SK-N-SH (cell line): ENCODE measurements at regions not wholly inside any gene's neighbourhood (a gene's known extent, or its start where the extent isn't known, plus 50 kb on each side); places are given as distances from the start of the nearest gene placed in this dataset.

Experiments used
- CTCF ChIA-PET: fragments of 300-600, 350-600 bp; formaldehyde crosslinking; extraction: SDS; loops from one replicate; lab custom pipeline; 2021; lab: Yijun Ruan, JAX
- POLR2A ChIA-PET: fragments of 350-600 bp; sonication (Branson Sonifier 250); formaldehyde crosslinking; extraction: SDS; loops from one replicate; lab custom pipeline; 2020; ENCODE audit warnings: antibody characterized with exemption, inconsistent platforms; lab: Yijun Ruan, JAX
- DNase-seq: peaks from one replicate; pipeline ENCODE4 v3.0.0; 2012
- H2AFZ ChIP-seq: fragments of 200-600 bp; sonication (generic); 2 replicates; pipeline ENCODE4 v1.8.1; 2016; ENCODE audit warnings: antibody characterized with exemption, mild to moderate bottlenecking, low read depth
- H3F3A ChIP-seq: fragments of 200-600 bp; sonication (generic); replicated peaks from 2 replicates; pipeline ENCODE3; 2016; ENCODE audit warnings: antibody characterized with exemption, mild to moderate bottlenecking; ENCODE audit not compliant: insufficient read depth
- H3K27ac ChIP-seq, 2 experiments: fragments of 200-500 bp in 1 of 2; fragments of 200-600 bp in 1 of 2; sonication (Bioruptor generic) in 1 of 2; sonication (generic), shearing (Covaris generic) in 1 of 2; 2 replicates each; pipeline versions ENCODE4 v1.5.1 to v1.6.1; 2014 to 2016; ENCODE audit warnings: low read depth in 2 of 2, inconsistent platforms in 1 of 2, low read length in 1 of 2, mild to moderate bottlenecking in 1 of 2, mixed read lengths in 1 of 2
- H3K27me3 ChIP-seq: fragments of 200-600 bp; sonication (generic), shearing (Covaris generic); 2 replicates; pipeline ENCODE4 v1.6.1; 2016; ENCODE audit warnings: mixed run types; ENCODE audit not compliant: insufficient read depth
- H3K36me3 ChIP-seq, 2 experiments: fragments of 200-500 bp in 1 of 2; fragments of 200-600 bp in 1 of 2; sonication (Bioruptor generic) in 1 of 2; sonication (generic) in 1 of 2; replicated peaks in 1 of 2; 2 replicates each; pipeline versions ENCODE3 to v1.5.1; 2014 to 2016; ENCODE audit warnings: low read length in 1 of 2, mild to moderate bottlenecking in 1 of 2; ENCODE audit not compliant: insufficient read depth in 2 of 2, control insufficient read depth in 1 of 2
- H3K4me1 ChIP-seq, 2 experiments: fragments of 200-500 bp in 1 of 2; fragments of 200-600 bp in 1 of 2; sonication (Bioruptor generic) in 1 of 2; sonication (generic), shearing (Covaris generic) in 1 of 2; 2 replicates each; pipeline versions ENCODE4 v1.5.1 to v1.6.1; 2014 to 2016; ENCODE audit warnings: low read depth in 1 of 2, low read length in 1 of 2, mixed run types in 1 of 2; ENCODE audit not compliant: insufficient read depth in 2 of 2, control insufficient read depth in 1 of 2
- H3K4me2 ChIP-seq: fragments of 200-600 bp; sonication (generic), shearing (Covaris generic); 2 replicates; pipeline ENCODE4 v1.6.1; 2017; ENCODE audit warnings: mixed run types
- H3K4me3 ChIP-seq, 2 experiments: fragments of 200-500 bp in 1 of 2; fragments of 200-600 bp in 1 of 2; sonication (Bioruptor generic) in 1 of 2; sonication (generic), shearing (Covaris generic) in 1 of 2; 2 replicates each; pipeline versions ENCODE4 v1.5.1 to v1.8.1; 2014 to 2016; ENCODE audit warnings: low read depth in 2 of 2, inconsistent platforms in 1 of 2, low read length in 1 of 2, mild to moderate bottlenecking in 1 of 2, mixed read lengths in 1 of 2, moderate library complexity in 1 of 2
- H3K79me2 ChIP-seq: fragments of 200-600 bp; sonication (generic); 2 replicates; pipeline ENCODE4 v1.8.1; 2017; ENCODE audit warnings: mild to moderate bottlenecking; ENCODE audit not compliant: insufficient read depth
- H3K9ac ChIP-seq: fragments of 200-600 bp; sonication (generic); 2 replicates; pipeline ENCODE4 v1.6.1; 2017; ENCODE audit warnings: mixed run types
- H3K9me2 ChIP-seq: fragments of 200-600 bp; sonication (generic); 2 replicates; pipeline ENCODE4 v1.6.1; 2017; ENCODE audit warnings: mixed run types
- H3K9me3 ChIP-seq: fragments of 200-600 bp; sonication (generic); 2 replicates; pipeline ENCODE4 v1.6.1; 2017; ENCODE audit warnings: mixed run types, mild to moderate bottlenecking, moderate library complexity
- H4K20me1 ChIP-seq: fragments of 200-600 bp; sonication (generic); 2 replicates; pipeline ENCODE4 v1.6.1; 2017; ENCODE audit warnings: mild to moderate bottlenecking, mixed run types; ENCODE audit not compliant: insufficient read depth
- CHD2 ChIP-seq: fragments of 150-350 bp; IDR thresholded peaks from 2 replicates; pipeline ENCODE4 v1.6.1; 2018; ENCODE audit warnings: low read length; ENCODE audit not compliant: partially characterized antibody
- CTCF ChIP-seq: fragments of 200-600 bp; sonication (generic); IDR thresholded peaks from 2 replicates; pipeline ENCODE4 v1.6.1; 2017; ENCODE audit warnings: antibody characterized with exemption, mild to moderate bottlenecking, moderate library complexity
- EP300 ChIP-seq, 2 experiments: IDR thresholded peaks; 2 replicates each; pipeline versions ENCODE4 v1.4.0 to v1.6.1; 2012; ENCODE audit warnings: borderline replicate concordance in 1 of 2, low read depth in 1 of 2, low read length in 1 of 2
- EZH2phosphoT487 ChIP-seq: fragments of 200-600 bp; sonication (generic); IDR thresholded peaks from 2 replicates; pipeline ENCODE4 v1.6.1; 2017; ENCODE audit warnings: low read depth, mixed run types, mild to moderate bottlenecking, antibody characterized with exemption, moderate library complexity, borderline replicate concordance
- FOSL2 ChIP-seq: IDR thresholded peaks from 2 replicates; pipeline ENCODE4 v1.4.0; 2012; ENCODE audit warnings: low read depth, mild to moderate bottlenecking, moderate library complexity, borderline replicate concordance
- GABPA ChIP-seq: IDR thresholded peaks from 2 replicates; pipeline ENCODE4 v1.4.0; 2012; ENCODE audit warnings: low read depth, mild to moderate bottlenecking
- MXI1 ChIP-seq: IDR thresholded peaks from 2 replicates; pipeline ENCODE4 v1.6.1; 2012; ENCODE audit warnings: mild to moderate bottlenecking, low read depth, low read length, improper control_type of control experiment
- NFIC ChIP-seq: IDR thresholded peaks from 2 replicates; pipeline ENCODE4 v1.4.0; 2012; ENCODE audit warnings: borderline replicate concordance
- PBX3 ChIP-seq: IDR thresholded peaks from 2 replicates; pipeline ENCODE4; 2012
- POLR2AphosphoS5 ChIP-seq: IDR thresholded peaks from 2 replicates; pipeline ENCODE4 v1.6.1; 2012; ENCODE audit warnings: low read depth, low read length
- RCOR1 ChIP-seq: fragments of 150-350 bp; IDR thresholded peaks from 2 replicates; pipeline ENCODE4 v1.6.1; 2017; ENCODE audit warnings: antibody characterized with exemption, low read length
- RFX5 ChIP-seq: IDR thresholded peaks from 2 replicates; pipeline ENCODE4 v1.6.1; 2012; ENCODE audit warnings: mild to moderate bottlenecking, improper control_type of control experiment, low read length
- SMC3 ChIP-seq: IDR thresholded peaks from 2 replicates; pipeline ENCODE4 v1.6.1; 2012; ENCODE audit warnings: low read depth, low read length, improper control_type of control experiment
- TAF1 ChIP-seq: IDR thresholded peaks from 2 replicates; pipeline ENCODE4 v1.6.1; 2012; ENCODE audit warnings: low read depth, mild to moderate bottlenecking, low read length, moderate library complexity, borderline replicate concordance
- USF1 ChIP-seq: IDR thresholded peaks from 2 replicates; pipeline ENCODE4 v1.4.0; 2012; ENCODE audit warnings: low read depth, borderline replicate concordance
- YY1 ChIP-seq: IDR thresholded peaks from 2 replicates; pipeline ENCODE4 v1.4.0; 2012; ENCODE audit warnings: low read depth, mild to moderate bottlenecking
- WGBS: methylation state at CpG from one replicate; pipeline ENCODE4 v1.1.6; 2017; ENCODE audit warnings: low lambda C conversion rate; 5-methylcytosine and 5-hydroxymethylcytosine counted together
- TF ChIP-seq, protein P1 (sequence below): IDR thresholded peaks from 2 replicates; pipeline ENCODE4 v1.4.0; 2012; ENCODE audit warnings: low read depth
- TF ChIP-seq, protein P2 (sequence below): IDR thresholded peaks from 2 replicates; pipeline ENCODE4 v1.6.1; 2012; ENCODE audit warnings: mild to moderate bottlenecking, low read depth, low read length, moderate library complexity
- TF ChIP-seq, protein P3 (sequence below): fragments of 150-350 bp; IDR thresholded peaks from 2 replicates; pipeline ENCODE4 v1.6.1; 2017; ENCODE audit warnings: antibody characterized with exemption, low read length, low read depth, borderline replicate concordance

DNA sequence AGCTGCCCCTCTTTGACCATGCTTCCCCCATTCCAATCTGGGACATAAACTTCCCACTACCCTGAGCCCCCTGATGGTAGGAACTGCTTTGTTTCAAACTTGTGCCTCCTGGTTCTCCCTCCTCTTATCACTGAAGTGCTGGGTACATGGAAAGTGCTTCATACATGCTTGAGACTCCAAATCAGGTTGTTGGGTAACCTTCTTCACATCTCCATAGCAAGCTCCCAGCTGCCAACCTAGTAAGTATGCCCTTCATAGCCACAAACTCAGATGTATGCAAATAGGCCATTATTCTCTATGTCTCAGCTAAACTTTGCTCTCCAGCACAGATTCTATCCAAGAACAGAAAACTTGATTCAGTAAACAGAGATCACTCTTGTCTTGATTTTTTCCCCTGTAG is 310.6 kb upstream of the IRX3 start:
- TF ChIP-seq, protein P1, sequence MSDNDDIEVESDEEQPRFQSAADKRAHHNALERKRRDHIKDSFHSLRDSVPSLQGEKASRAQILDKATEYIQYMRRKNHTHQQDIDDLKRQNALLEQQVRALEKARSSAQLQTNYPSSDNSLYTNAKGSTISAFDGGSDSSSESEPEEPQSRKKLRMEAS, result no peak
- no peak for TF ChIP-seq CTCF
- no peak for TF ChIP-seq FOSL2
- Histone ChIP-seq H3K9me3 (no peaks in the 10 kb centered on the region), H3K27ac (no peak overlapping the region), H3K36me3 (no peaks in the 10 kb centered on the region), H2AFZ (no peak overlapping the region), H3F3A (no peaks in the 10 kb centered on the region), H4K20me1 (no peaks in the 10 kb centered on the region), H3K4me2 (no peak overlapping the region), H3K4me3 (no peak overlapping the region), H3K9me2 (no peaks in the 10 kb centered on the region), H3K79me2 (no peaks in the 10 kb centered on the region), H3K27me3 (peaks cover 5% of the 10 kb centered on the region; the same call in 1 of the 2 replicates), H3K9ac (no peak overlapping the region), H3K4me1 (peaks cover 0 to 3% of the 10 kb centered on the region in 2 experiments; a peak in 1 of 4 replicates)
- ChIA-PET POLR2A (no interaction called here), CTCF (no interaction called here)
- no peak for DNase-seq

GRCh38 chr16:54595621-54596020 is 309.0 kb upstream of the IRX3 start:
- no peaks in the 10 kb centered on the region for H3K36me3 ChIP-seq
- no peak overlapping the region for H3K9ac ChIP-seq
- no peaks in the 10 kb centered on the region for H4K20me1 ChIP-seq
- H3F3A ChIP-seq, result no peaks in the 10 kb centered on the region
- H3K4me1 ChIP-seq, result peaks cover 0 to 3% of the 10 kb centered on the region in 2 experiments; a peak in 1 of 4 replicates
- ChIA-PET CTCF (interaction anchor here (1.5 kb wide), 1 partner anchor 11 kb away, joined by 3 read pairs; no protein-coding TSS in a partner anchor), POLR2A (no interaction called here)
- no peak overlapping the region for H3K27ac ChIP-seq
- DNase-seq, result no peak
- peaks cover 5% of the 10 kb centered on the region; the same call in 1 of the 2 replicates for H3K27me3 ChIP-seq
- no peak overlapping the region for H2AFZ ChIP-seq
- H3K9me2 ChIP-seq, result no peaks in the 10 kb centered on the region
- no peaks in the 10 kb centered on the region for H3K79me2 ChIP-seq
- H3K9me3 ChIP-seq, result no peaks in the 10 kb centered on the region
- WGBS, result 65% methylated on average over 2 of the region's 2 CpGs
- no peak overlapping the region for H3K4me2 ChIP-seq
- H3K4me3 ChIP-seq, result no peak overlapping the region
- no peak for TF ChIP-seq EZH2phosphoT487
- no peak for TF ChIP-seq GABPA
- no peak for TF ChIP-seq RFX5
- no peak for TF ChIP-seq YY1
- no peak for TF ChIP-seq RCOR1
- TF ChIP-seq NFIC, result no peak
- TF ChIP-seq CHD2, result no peak
- TF ChIP-seq USF1, result no peak
- TF ChIP-seq, protein P2, sequence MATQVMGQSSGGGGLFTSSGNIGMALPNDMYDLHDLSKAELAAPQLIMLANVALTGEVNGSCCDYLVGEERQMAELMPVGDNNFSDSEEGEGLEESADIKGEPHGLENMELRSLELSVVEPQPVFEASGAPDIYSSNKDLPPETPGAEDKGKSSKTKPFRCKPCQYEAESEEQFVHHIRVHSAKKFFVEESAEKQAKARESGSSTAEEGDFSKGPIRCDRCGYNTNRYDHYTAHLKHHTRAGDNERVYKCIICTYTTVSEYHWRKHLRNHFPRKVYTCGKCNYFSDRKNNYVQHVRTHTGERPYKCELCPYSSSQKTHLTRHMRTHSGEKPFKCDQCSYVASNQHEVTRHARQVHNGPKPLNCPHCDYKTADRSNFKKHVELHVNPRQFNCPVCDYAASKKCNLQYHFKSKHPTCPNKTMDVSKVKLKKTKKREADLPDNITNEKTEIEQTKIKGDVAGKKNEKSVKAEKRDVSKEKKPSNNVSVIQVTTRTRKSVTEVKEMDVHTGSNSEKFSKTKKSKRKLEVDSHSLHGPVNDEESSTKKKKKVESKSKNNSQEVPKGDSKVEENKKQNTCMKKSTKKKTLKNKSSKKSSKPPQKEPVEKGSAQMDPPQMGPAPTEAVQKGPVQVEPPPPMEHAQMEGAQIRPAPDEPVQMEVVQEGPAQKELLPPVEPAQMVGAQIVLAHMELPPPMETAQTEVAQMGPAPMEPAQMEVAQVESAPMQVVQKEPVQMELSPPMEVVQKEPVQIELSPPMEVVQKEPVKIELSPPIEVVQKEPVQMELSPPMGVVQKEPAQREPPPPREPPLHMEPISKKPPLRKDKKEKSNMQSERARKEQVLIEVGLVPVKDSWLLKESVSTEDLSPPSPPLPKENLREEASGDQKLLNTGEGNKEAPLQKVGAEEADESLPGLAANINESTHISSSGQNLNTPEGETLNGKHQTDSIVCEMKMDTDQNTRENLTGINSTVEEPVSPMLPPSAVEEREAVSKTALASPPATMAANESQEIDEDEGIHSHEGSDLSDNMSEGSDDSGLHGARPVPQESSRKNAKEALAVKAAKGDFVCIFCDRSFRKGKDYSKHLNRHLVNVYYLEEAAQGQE, result no peak
- no peak for TF ChIP-seq EP300 (IDR thresholded peaks at IDR 0.05; ENCODE audit: borderline replicate concordance in 1 of 2, low read depth in 1 of 2, low read length in 1 of 2)
- TF ChIP-seq TAF1, result no peak
- no peak for TF ChIP-seq PBX3
- TF ChIP-seq SMC3, result no peak
- TF ChIP-seq, protein P3, sequence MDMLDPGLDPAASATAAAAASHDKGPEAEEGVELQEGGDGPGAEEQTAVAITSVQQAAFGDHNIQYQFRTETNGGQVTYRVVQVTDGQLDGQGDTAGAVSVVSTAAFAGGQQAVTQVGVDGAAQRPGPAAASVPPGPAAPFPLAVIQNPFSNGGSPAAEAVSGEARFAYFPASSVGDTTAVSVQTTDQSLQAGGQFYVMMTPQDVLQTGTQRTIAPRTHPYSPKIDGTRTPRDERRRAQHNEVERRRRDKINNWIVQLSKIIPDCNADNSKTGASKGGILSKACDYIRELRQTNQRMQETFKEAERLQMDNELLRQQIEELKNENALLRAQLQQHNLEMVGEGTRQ, result no peak
- TF ChIP-seq POLR2AphosphoS5, result no peak
- TF ChIP-seq, protein P1, result no peak
- no peak for TF ChIP-seq MXI1
- TF ChIP-seq, all 33 proteins: peak for 0
